RWPE2 (cell line): ENCODE measurements at regions not wholly inside any gene's neighbourhood (a gene's known extent, or its start where the extent isn't known, plus 50 kb on each side); places are given as distances from the start of the nearest gene placed in this dataset.

Source experiments
- ATAC-seq: fragments of 200-7000 bp; cut with Tn5 transposase; 3 replicates; pipeline ENCODE4 v1.9.1; 2021; ENCODE audit warnings: low read depth
- DNase-seq: peaks from one replicate; pipeline ENCODE4 v3.0.0-alpha.2; 2020; ENCODE audit warnings: low spot score
- H3K27ac ChIP-seq: fragments of 450-650 bp; 2 replicates; pipeline ENCODE4 v1.5.1; 2017; ENCODE audit warnings: mild to moderate bottlenecking; ENCODE audit not compliant: poor library complexity, severe bottlenecking
- H3K27me3 ChIP-seq: fragments of 250-450 bp; sonication (Bioruptor Pico); 2 replicates; pipeline ENCODE4 v1.5.1; 2021; ENCODE audit warnings: mild to moderate bottlenecking, moderate library complexity; ENCODE audit not compliant: insufficient read depth, poor library complexity, severe bottlenecking
- H3K36me3 ChIP-seq: fragments of 250-450 bp; sonication (Bioruptor Pico); 2 replicates; pipeline ENCODE4 v1.5.1; 2020; ENCODE audit warnings: low read depth, mild to moderate bottlenecking, moderate library complexity
- H3K4me1 ChIP-seq: fragments of 250-450 bp; sonication (Bioruptor Pico); 2 replicates; pipeline ENCODE4 v1.5.1; 2021; ENCODE audit warnings: mild to moderate bottlenecking, moderate library complexity; ENCODE audit not compliant: insufficient read depth, poor library complexity, severe bottlenecking
- H3K4me3 ChIP-seq: fragments of 250-450 bp; sonication (Bioruptor Pico); 2 replicates; pipeline ENCODE4 v1.5.1; 2021; ENCODE audit warnings: mild to moderate bottlenecking, moderate library complexity; ENCODE audit not compliant: severe bottlenecking
- H3K9me3 ChIP-seq: fragments of 250-450 bp; sonication (Bioruptor Pico); 2 replicates; pipeline ENCODE4 v1.5.1; 2021; ENCODE audit warnings: mild to moderate bottlenecking, moderate library complexity; ENCODE audit not compliant: severe bottlenecking
- TF ChIP-seq, protein P1 (sequence below): fragments of 450-650 bp; IDR thresholded peaks from one replicate; pipeline ENCODE4 v1.5.1; 2017; ENCODE audit warnings: mild to moderate bottlenecking, moderate library complexity; ENCODE audit not compliant: poor library complexity, severe bottlenecking

DNA sequence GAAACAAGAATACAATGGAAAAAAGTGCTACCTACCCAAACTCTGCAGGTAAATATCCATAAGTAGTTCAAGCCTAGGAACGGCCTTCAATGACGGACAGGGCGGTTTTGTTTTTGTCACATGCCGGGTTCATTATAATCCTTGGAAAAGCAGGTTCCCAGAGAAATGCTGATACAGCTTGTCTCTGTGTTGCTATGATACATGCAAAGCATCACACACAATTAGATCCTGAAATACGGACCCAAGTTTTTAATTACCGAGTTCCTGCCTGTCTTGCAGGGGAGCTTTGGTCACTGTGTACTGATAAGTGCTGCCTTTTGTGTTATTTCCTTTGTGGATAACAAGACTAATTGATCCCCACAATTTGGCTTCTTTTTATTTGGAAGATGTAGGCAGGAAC, 217.4 kb downstream of the HAPSTR1 start:
- TF ChIP-seq, protein P1, sequence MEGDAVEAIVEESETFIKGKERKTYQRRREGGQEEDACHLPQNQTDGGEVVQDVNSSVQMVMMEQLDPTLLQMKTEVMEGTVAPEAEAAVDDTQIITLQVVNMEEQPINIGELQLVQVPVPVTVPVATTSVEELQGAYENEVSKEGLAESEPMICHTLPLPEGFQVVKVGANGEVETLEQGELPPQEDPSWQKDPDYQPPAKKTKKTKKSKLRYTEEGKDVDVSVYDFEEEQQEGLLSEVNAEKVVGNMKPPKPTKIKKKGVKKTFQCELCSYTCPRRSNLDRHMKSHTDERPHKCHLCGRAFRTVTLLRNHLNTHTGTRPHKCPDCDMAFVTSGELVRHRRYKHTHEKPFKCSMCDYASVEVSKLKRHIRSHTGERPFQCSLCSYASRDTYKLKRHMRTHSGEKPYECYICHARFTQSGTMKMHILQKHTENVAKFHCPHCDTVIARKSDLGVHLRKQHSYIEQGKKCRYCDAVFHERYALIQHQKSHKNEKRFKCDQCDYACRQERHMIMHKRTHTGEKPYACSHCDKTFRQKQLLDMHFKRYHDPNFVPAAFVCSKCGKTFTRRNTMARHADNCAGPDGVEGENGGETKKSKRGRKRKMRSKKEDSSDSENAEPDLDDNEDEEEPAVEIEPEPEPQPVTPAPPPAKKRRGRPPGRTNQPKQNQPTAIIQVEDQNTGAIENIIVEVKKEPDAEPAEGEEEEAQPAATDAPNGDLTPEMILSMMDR: no peak
- H3K4me1 ChIP-seq: no peaks in the 10 kb centered on the region
- H3K9me3 ChIP-seq: no peaks in the 10 kb centered on the region
- no peak overlapping the region for H3K27ac ChIP-seq
- ATAC-seq (no peak), DNase-seq (no peak)
- H3K27me3 ChIP-seq: peaks cover 15% of the 10 kb centered on the region
- no peak overlapping the region for H3K4me3 ChIP-seq
- H3K36me3 ChIP-seq: no peaks in the 10 kb centered on the region

DNA sequence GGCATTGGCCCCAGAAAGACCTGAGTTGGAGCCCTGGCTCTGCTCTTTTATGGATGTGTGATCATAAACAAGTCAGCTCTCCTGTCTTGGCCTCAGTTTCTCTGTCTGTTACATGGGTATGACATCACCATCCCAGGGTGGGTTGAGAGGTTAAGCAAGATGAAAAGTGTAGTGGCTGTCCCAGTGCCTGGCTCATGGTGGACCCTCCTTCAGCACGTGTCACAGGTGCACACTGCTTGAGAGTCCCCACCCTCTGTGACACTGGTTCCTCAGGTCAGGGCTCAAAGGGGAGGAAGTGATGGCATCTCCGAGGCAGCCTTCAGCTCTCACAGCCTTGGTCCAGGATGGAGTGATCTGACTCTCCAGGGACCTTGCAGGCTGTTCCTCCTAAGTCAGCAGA, 218.4 kb downstream of the HAPSTR1 start:
- no peak for DNase-seq
- peaks cover 15% of the 10 kb centered on the region for H3K27me3 ChIP-seq
- no peak overlapping the region for H3K4me3 ChIP-seq
- H3K9me3 ChIP-seq: no peaks in the 10 kb centered on the region
- no peak overlapping the region for H3K27ac ChIP-seq
- ATAC-seq: no peak
- H3K4me1 ChIP-seq: no peaks in the 10 kb centered on the region
- H3K36me3 ChIP-seq: no peaks in the 10 kb centered on the region
- TF ChIP-seq, protein P1: no peak

DNA sequence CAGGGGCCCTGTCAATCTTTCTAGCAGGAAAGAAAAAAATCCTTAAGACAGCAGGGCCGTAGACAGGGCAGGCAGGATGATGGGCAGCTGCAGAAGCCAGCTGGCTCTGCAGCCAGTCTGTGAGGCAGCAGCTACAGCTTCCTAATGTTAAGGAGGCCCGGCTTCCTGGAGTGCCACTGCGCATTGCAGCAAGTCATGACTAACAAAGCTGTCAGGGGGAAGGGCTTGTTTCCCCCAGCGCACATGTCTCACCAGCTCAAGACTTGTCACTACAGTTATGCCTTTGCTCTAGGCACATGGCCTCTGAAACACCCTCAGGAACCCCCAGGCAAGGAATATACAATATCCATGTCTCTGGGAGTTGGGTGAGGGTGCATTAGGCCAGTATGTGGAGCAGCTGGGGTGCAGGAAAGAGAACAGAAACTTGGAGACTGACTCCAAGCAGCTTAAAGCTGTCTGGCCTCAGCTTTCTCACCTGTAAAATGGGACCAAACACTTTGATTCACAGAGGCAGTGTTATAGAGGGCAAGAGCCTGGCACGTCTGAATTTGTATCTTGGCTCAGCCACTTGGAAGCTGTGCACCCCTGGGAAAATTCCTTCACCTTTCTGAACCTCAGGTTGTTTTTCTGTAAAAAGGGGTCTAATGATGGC, 220.0 kb downstream of the HAPSTR1 start:
- TF ChIP-seq, protein P1: no peak
- Histone ChIP-seq H3K36me3 (no peaks in the 10 kb centered on the region), H3K4me1 (no peaks in the 10 kb centered on the region), H3K4me3 (no peak overlapping the region), H3K27me3 (peaks cover 15% of the 10 kb centered on the region), H3K9me3 (no peaks in the 10 kb centered on the region), H3K27ac (no peak overlapping the region)
- ATAC-seq: peak; percentile 75
- DNase-seq: no peak

GRCh38 chr16:9316008-9316407, 224.6 kb downstream of the HAPSTR1 start:
- no peaks in the 10 kb centered on the region for H3K4me1 ChIP-seq
- ATAC-seq: no peak
- TF ChIP-seq, protein P1: no peak

DNA sequence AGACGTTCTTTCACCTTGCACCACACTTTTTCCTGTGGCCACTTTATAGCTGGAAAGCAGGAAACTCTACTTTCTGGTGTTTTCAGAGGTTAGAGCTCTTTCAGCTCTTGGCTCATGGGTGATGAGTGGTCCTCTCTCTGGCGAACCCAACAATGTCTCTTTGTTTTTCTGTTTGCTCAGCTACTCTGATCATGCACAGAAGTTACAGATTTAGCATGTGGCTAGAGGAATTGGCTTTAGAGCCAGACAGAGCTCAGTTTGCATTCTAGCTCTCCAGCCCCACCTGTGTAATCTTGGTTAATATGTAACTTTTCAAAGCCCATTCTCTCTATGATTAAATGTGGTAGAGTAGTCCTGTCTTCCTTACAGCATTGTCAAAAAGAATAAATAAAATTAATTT, 225.2 kb downstream of the HAPSTR1 start:
- Histone ChIP-seq H3K27ac (no peak overlapping the region), H3K4me1 (no peaks in the 10 kb centered on the region), H3K36me3 (no peaks in the 10 kb centered on the region), H3K9me3 (no peaks in the 10 kb centered on the region), H3K27me3 (no peaks in the 10 kb centered on the region), H3K4me3 (no peak overlapping the region)
- TF ChIP-seq, protein P1: no peak
- DNase-seq: no peak
- no peak for ATAC-seq

More at GRCh38 chr16:9316008-9316407, 224.6 kb downstream of the HAPSTR1 start:
- DNase-seq: no peak
- H3K36me3 ChIP-seq: no peaks in the 10 kb centered on the region
- H3K27me3 ChIP-seq: no peaks in the 10 kb centered on the region
- no peak overlapping the region for H3K4me3 ChIP-seq
- no peak overlapping the region for H3K27ac ChIP-seq
- no peaks in the 10 kb centered on the region for H3K9me3 ChIP-seq
